Neural progenitor cell (in vitro differentiated cells): ENCODE measurements at regions not wholly inside any gene's neighbourhood (a gene's known extent, or its start where the extent isn't known, plus 50 kb on each side); places are given as distances from the start of the nearest gene placed in this dataset.
A peak's percentile ranks its signal among the peaks of the same experiment; 100 is the strongest.

ENCODE experiments used
- CTCF ChIP-seq: fragments of 200-600 bp; sonication (generic); IDR thresholded peaks from 2 replicates; pipeline ENCODE4 v1.5.1; 2017; ENCODE audit warnings: antibody characterized with exemption, mild to moderate bottlenecking
- EZH2 ChIP-seq: fragments of 200-600 bp; sonication (generic); IDR thresholded peaks from 2 replicates; pipeline ENCODE4 v1.6.1; 2017; ENCODE audit warnings: antibody characterized with exemption, mild to moderate bottlenecking, moderate library complexity

DNA sequence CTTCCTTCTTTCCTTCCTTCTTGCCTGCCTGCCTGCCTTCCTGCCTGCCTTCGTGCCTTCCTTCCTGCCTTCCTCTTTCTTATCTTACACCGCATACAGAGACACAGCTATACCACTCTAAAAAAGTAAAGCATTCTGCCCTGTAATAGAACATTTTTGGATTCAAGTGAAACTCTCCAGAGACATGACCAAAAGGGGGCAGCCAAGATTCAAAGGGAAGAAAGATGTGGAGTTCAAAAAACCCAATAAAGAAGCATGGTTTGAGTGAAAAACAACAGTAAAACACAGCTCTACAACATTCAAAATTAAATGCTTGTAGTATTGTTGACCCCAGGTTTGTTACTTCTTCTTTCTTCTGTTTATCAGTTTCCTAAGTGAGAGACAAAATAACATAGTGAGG is 914.9 kb upstream of the PCDH7 start:
- TF ChIP-seq CTCF = peak; percentile 68
- no peak for TF ChIP-seq EZH2
